Activated naive CD8-positive, alpha-beta T cell treated with anti-CD3 and anti-CD28 coated beads, Interleukin-2, amount 10 ng/mL, durations not matched to agents 7 days and 5 days (primary cell): ENCODE measurements at regions not wholly inside any gene's neighbourhood (a gene's known extent, or its start where the extent isn't known, plus 50 kb on each side); places are given as distances from the start of the nearest gene placed in this dataset.
"Not testable (repeated sequence)": the region's sequence is repeated elsewhere in the genome, so short reads cannot be mapped to it uniquely, and the experiment has no call there.

Experiments
- ATAC-seq: fragments of 150-1000 bp; cut with Tn5 transposase; one replicate; pipeline ENCODE4 v1.10.0; 2021; ENCODE audit warnings: low read depth, moderate library complexity
- POLR2A ChIA-PET: fragments of 350-600 bp; sonication (Branson Sonifier 250); formaldehyde crosslinking; loops from one replicate; lab custom pipeline; 2021; ENCODE audit warnings: antibody characterized with exemption; lab: Charles Lee
- DNase-seq: peaks from one replicate; pipeline ENCODE4 v3.0.0; 2021
- H3K27ac Mint-ChIP-seq: one replicate; pipeline ENCODE4 v1.8.0; 2022; ENCODE audit warnings: mild to moderate bottlenecking, mixed read lengths
- H3K27me3 Mint-ChIP-seq: one replicate; pipeline ENCODE4 v1.8.0; 2022; ENCODE audit warnings: mild to moderate bottlenecking, moderate library complexity, mixed read lengths
- H3K36me3 Mint-ChIP-seq: one replicate; pipeline ENCODE4 v1.8.0; 2021; ENCODE audit warnings: mild to moderate bottlenecking, mixed read lengths
- H3K4me1 Mint-ChIP-seq: one replicate; pipeline ENCODE4 v1.8.0; 2021; ENCODE audit warnings: mixed read lengths
- H3K4me3 Mint-ChIP-seq: one replicate; pipeline ENCODE4 v1.8.0; 2022; ENCODE audit warnings: mild to moderate bottlenecking, moderate library complexity, mixed read lengths
- H3K9me3 Mint-ChIP-seq: one replicate; pipeline ENCODE4 v1.8.0; 2021; ENCODE audit warnings: mixed read lengths

DNA sequence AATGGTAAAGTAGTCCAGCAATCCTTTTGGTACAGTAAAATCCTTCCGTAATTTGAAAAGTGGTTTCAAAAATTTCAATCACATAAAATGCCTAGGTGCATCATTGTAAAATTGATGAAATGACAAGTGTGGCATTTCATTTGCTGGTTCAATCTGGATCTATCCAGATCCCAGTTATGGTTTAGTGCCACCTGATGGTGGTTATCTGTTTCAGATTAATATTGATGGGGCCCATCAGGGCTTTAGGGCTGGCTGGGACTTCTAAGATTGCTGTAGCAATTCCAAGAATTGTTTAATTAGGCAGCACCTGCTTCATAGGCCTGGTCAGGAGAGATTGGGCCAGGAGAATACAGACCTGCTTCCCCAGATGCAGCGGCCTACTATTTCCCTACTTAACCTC, 55.5 kb upstream of the PIK3C3 start:
- Mint-ChIP-seq H3K9me3 (no peaks in the 10 kb centered on the region), H3K27me3 (peaks cover 2% of the 10 kb centered on the region), H3K4me3 (no peak overlapping the region), H3K27ac (no peak overlapping the region), H3K4me1 (no peaks in the 10 kb centered on the region), H3K36me3 (no peaks in the 10 kb centered on the region)
- POLR2A ChIA-PET: no interaction called here
- ATAC-seq (no peak), DNase-seq (no peak)

DNA sequence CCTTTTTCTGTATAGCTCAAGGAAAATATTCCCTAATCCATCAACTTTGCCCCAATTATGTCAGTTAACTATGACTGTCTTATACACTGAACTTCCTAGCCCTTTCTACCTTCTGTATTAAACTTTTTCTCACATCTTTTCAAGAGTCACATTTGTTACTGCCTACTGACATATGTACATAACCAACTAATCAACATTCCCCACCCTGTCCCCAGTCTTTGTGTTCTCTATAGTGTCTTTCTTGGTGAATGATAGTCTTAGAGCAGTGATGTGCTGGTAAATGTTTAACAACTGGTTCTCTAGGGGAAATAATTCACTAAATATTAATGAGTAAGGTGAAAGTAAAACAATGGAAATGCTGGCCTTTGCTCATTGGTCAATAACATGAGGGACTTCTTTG, 61.6 kb upstream of the PIK3C3 start:
- peaks cover 7% of the 10 kb centered on the region for H3K27me3 Mint-ChIP-seq
- H3K4me1 Mint-ChIP-seq: no peaks in the 10 kb centered on the region
- H3K4me3 Mint-ChIP-seq: no peak overlapping the region
- no peak overlapping the region for H3K27ac Mint-ChIP-seq
- H3K9me3 Mint-ChIP-seq: no peaks in the 10 kb centered on the region
- POLR2A ChIA-PET: no interaction called here
- ATAC-seq (no peak), DNase-seq (no peak)
- no peaks in the 10 kb centered on the region for H3K36me3 Mint-ChIP-seq

DNA sequence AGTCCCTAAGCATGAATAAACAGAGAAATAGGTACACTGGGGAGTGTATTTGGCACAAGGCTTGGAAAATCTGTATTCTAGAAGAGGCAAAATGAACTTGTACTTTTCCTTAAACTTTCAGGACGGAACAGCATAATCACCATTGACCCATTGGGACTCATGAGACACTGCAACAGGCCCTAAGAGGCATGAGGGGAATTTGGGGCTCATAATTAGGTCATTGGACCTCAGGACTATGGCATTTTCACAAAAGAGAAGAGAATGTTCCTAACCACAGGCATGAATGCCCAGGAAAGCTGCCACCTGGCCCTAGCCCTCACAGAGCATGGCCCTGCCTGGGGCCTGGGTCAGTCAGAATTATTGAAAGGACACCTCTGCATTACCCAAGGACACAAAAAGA, 67.9 kb upstream of the PIK3C3 start:
- POLR2A ChIA-PET: no interaction called here
- Mint-ChIP-seq H3K27ac (no peak overlapping the region), H3K4me3 (no peak overlapping the region), H3K27me3 (no peaks in the 10 kb centered on the region), H3K4me1 (no peaks in the 10 kb centered on the region), H3K36me3 (no peaks in the 10 kb centered on the region), H3K9me3 (no peaks in the 10 kb centered on the region)
- no peak for ATAC-seq
- no peak for DNase-seq

GRCh38 chr18:41886126-41886807, 68.8 kb upstream of the PIK3C3 start:
- no peak overlapping the region for H3K27ac Mint-ChIP-seq
- no peaks in the 10 kb centered on the region for H3K27me3 Mint-ChIP-seq
- no peak overlapping the region for H3K4me3 Mint-ChIP-seq
- ATAC-seq (no peak), DNase-seq (no peak)
- POLR2A ChIA-PET: no interaction called here
- no peaks in the 10 kb centered on the region for H3K9me3 Mint-ChIP-seq
- H3K4me1 Mint-ChIP-seq: no peaks in the 10 kb centered on the region
- H3K36me3 Mint-ChIP-seq: no peaks in the 10 kb centered on the region

- Mint-ChIP-seq H3K4me3 (no peak overlapping the region), H3K27ac (no peak overlapping the region), H3K36me3 (no peaks in the 10 kb centered on the region), H3K27me3 (no peaks in the 10 kb centered on the region), H3K4me1 (no peaks in the 10 kb centered on the region), H3K9me3 (no peaks in the 10 kb centered on the region)
- ATAC-seq (no peak), DNase-seq (no peak)
- POLR2A ChIA-PET: no interaction called here
Measured at GRCh38 chr18:41881285-41881684, 73.7 kb upstream of the PIK3C3 start.

- POLR2A ChIA-PET: no interaction called here
- no peaks in the 10 kb centered on the region for H3K27me3 Mint-ChIP-seq
- no peak for ATAC-seq
- DNase-seq: no peak
- H3K27ac Mint-ChIP-seq: no peak overlapping the region
- H3K36me3 Mint-ChIP-seq: no peaks in the 10 kb centered on the region
- H3K4me1 Mint-ChIP-seq: no peaks in the 10 kb centered on the region
- H3K9me3 Mint-ChIP-seq: no peaks in the 10 kb centered on the region
- H3K4me3 Mint-ChIP-seq: no peak overlapping the region
Measured at GRCh38 chr18:41879256-41879655, 75.8 kb upstream of the PIK3C3 start.

GRCh38 chr18:41875094-41875780, 79.8 kb upstream of the PIK3C3 start:
- Mint-ChIP-seq H3K27me3 (no peaks in the 10 kb centered on the region), H3K4me1 (no peaks in the 10 kb centered on the region), H3K27ac (no peak overlapping the region), H3K36me3 (no peaks in the 10 kb centered on the region), H3K4me3 (no peak overlapping the region), H3K9me3 (no peaks in the 10 kb centered on the region)
- POLR2A ChIA-PET: no interaction called here
- DNase-seq (no peak), ATAC-seq (no peak)

DNA sequence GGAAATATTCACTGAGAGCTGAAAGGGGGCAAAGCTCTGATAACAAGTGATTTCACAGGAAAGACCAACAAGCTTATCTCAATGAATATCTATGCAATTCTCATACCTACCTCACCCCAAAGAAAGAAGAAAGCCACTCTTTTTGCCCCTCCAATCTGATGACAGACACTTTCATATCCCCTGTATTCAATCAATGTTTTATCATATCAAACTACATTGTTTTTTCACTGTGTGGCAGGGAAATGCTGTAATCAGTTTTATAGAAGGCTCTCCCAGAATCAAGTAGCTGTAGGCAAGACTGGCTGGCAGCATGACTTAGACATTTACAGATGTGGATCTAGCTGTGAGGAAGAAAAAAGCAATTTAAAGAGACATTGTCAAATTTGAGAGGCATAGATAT, 81.3 kb upstream of the PIK3C3 start:
- Mint-ChIP-seq H3K9me3 (no peaks in the 10 kb centered on the region), H3K27ac (no peak overlapping the region), H3K27me3 (peaks cover under 1% of the 10 kb centered on the region), H3K36me3 (no peaks in the 10 kb centered on the region), H3K4me3 (no peak overlapping the region), H3K4me1 (no peaks in the 10 kb centered on the region)
- ATAC-seq: no peak
- DNase-seq: no peak
- POLR2A ChIA-PET: no interaction called here

GRCh38 chr18:41872206-41872605, 82.8 kb upstream of the PIK3C3 start:
- no peak overlapping the region for H3K4me3 Mint-ChIP-seq
- peaks cover 2% of the 10 kb centered on the region for H3K27me3 Mint-ChIP-seq
- H3K4me1 Mint-ChIP-seq: no peaks in the 10 kb centered on the region
- no peaks in the 10 kb centered on the region for H3K9me3 Mint-ChIP-seq
- no peak overlapping the region for H3K27ac Mint-ChIP-seq
- no peak for DNase-seq
- ATAC-seq: no peak
- H3K36me3 Mint-ChIP-seq: no peaks in the 10 kb centered on the region
- POLR2A ChIA-PET: no interaction called here

DNA sequence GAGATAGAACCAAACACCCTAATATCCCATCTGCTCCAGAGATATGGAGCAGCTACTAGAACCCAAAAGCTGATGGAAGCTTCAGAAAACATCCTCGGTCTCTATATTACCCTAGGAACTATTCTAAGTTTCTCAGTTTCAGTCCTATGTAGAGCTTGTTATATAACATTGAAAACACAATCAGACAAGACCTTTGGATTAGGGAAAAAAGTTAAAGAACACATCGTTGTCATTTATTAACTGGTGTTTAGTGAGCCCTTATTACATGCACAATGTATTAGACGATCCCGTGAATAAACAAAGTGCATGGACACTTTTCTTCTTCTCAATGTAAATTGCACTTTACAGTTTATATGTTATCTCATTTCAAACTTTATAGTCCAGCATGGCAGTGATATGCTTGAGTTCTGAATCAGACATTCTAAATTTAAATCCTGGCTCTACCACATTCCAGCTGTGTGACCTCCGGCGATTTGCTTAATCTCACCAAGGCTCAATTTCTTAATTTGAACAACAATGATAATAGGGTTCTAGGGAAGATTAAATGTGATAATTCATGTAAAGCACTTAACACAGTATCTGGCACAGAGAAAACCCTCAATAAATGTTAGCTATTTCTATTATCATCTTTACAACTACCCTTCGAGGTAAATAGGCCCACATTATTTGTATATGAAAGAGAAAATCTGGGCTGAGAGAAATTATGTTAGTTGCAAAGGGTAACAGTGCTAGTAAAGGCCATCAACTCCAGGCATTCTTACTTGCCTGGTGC, 83.6 kb upstream of the PIK3C3 start:
- Mint-ChIP-seq H3K27me3 (peaks cover 2% of the 10 kb centered on the region), H3K4me1 (no peaks in the 10 kb centered on the region), H3K9me3 (no peaks in the 10 kb centered on the region), H3K4me3 (no peak overlapping the region), H3K36me3 (no peaks in the 10 kb centered on the region), H3K27ac (no peak overlapping the region)
- DNase-seq (no peak), ATAC-seq (no peak)
- POLR2A ChIA-PET: no interaction called here

- DNase-seq (no peak), ATAC-seq (no peak)
- Mint-ChIP-seq H3K4me1 (no peaks in the 10 kb centered on the region), H3K27ac (no peak overlapping the region), H3K9me3 (no peaks in the 10 kb centered on the region), H3K36me3 (no peaks in the 10 kb centered on the region), H3K4me3 (no peak overlapping the region), H3K27me3 (peaks cover 2% of the 10 kb centered on the region)
- POLR2A ChIA-PET: no interaction called here
Measured at GRCh38 chr18:41870817-41871216, 84.2 kb upstream of the PIK3C3 start.

GRCh38 chr18:41870191-41870590, 84.8 kb upstream of the PIK3C3 start:
- Mint-ChIP-seq H3K9me3 (no peaks in the 10 kb centered on the region), H3K4me3 (no peak overlapping the region), H3K36me3 (no peaks in the 10 kb centered on the region), H3K27ac (no peak overlapping the region), H3K27me3 (peaks cover 2% of the 10 kb centered on the region), H3K4me1 (no peaks in the 10 kb centered on the region)
- DNase-seq (no peak), ATAC-seq (no peak)
- POLR2A ChIA-PET: no interaction called here

- H3K36me3 Mint-ChIP-seq, H3K4me3 Mint-ChIP-seq, H3K9me3 Mint-ChIP-seq, H3K4me1 Mint-ChIP-seq, POLR2A ChIA-PET, ATAC-seq, H3K27ac Mint-ChIP-seq, DNase-seq, H3K27me3 Mint-ChIP-seq: not testable (repeated sequence)
Measured at GRCh38 chr18:41865796-41866195, 89.2 kb upstream of the PIK3C3 start.

- ATAC-seq: no peak
- POLR2A ChIA-PET: no interaction called here
- Mint-ChIP-seq H3K4me1 (no peaks in the 10 kb centered on the region), H3K27me3 (peaks cover 6% of the 10 kb centered on the region), H3K4me3 (no peak overlapping the region), H3K27ac (no peak overlapping the region), H3K36me3 (no peaks in the 10 kb centered on the region), H3K9me3 (no peaks in the 10 kb centered on the region)
- no peak for DNase-seq
Measured at GRCh38 chr18:41864216-41864615, 90.8 kb upstream of the PIK3C3 start.
